ENCODE measurements at regions not wholly inside any gene's neighbourhood (a gene's known extent, or its start where the extent isn't known, plus 50 kb on each side); places are given as distances from the start of the nearest gene placed in this dataset.
"Not testable (repeated sequence)": the region's sequence is repeated elsewhere in the genome, so short reads cannot be mapped to it uniquely, and the experiment has no call there.

GRCh38 chr2:242070726-242071125 lies 201.2 kb downstream of the RTP5 start:
- DNase-seq (ENCODE audit: low read depth); in situ Hi-C loops (cut with HindIII; ENCODE audit: low pct_unique_long_range_greater_than_20kb, low sequenced_read_pairs): not testable (repeated sequence)

GRCh38 chr2:242071377-242071776 lies 201.8 kb downstream of the RTP5 start:
- in situ Hi-C loops (cut with HindIII; ENCODE audit: low pct_unique_long_range_greater_than_20kb, low sequenced_read_pairs); DNase-seq (ENCODE audit: low read depth): not testable (repeated sequence)

- in situ Hi-C loops (cut with HindIII; ENCODE audit: low pct_unique_long_range_greater_than_20kb, low sequenced_read_pairs); DNase-seq (ENCODE audit: low read depth): not testable (repeated sequence)
Observed at GRCh38 chr2:242071936-242072335, 202.4 kb downstream of the RTP5 start.

- in situ Hi-C loops (cut with HindIII; ENCODE audit: low pct_unique_long_range_greater_than_20kb, low sequenced_read_pairs), result no loop called here
- peak; percentile 21 for DNase-seq (ENCODE audit: low read depth)
Observed at GRCh38 chr2:242075168-242075567, 205.6 kb downstream of the RTP5 start.

- in situ Hi-C loops (cut with HindIII; ENCODE audit: low pct_unique_long_range_greater_than_20kb, low sequenced_read_pairs), result no loop called here
- peak; percentile 31 for DNase-seq (ENCODE audit: low read depth)
Observed at GRCh38 chr2:242075696-242076095, 206.2 kb downstream of the RTP5 start.

- DNase-seq (ENCODE audit: low read depth); in situ Hi-C loops (cut with HindIII; ENCODE audit: low pct_unique_long_range_greater_than_20kb, low sequenced_read_pairs): not testable (repeated sequence)
Observed at GRCh38 chr2:242076184-242076583, 206.7 kb downstream of the RTP5 start.

GRCh38 chr2:242078426-242078825 lies 208.9 kb downstream of the RTP5 start:
- DNase-seq (ENCODE audit: low read depth), result peak; percentile 36
- in situ Hi-C loops (cut with HindIII; ENCODE audit: low pct_unique_long_range_greater_than_20kb, low sequenced_read_pairs), result not testable (repeated sequence)

- DNase-seq (ENCODE audit: low read depth); in situ Hi-C loops (cut with HindIII; ENCODE audit: low pct_unique_long_range_greater_than_20kb, low sequenced_read_pairs): not testable (repeated sequence)
Observed at GRCh38 chr2:242079792-242080191, 210.3 kb downstream of the RTP5 start.

GRCh38 chr2:242080575-242081214 lies 211.2 kb downstream of the RTP5 start:
- peak; percentile 58 for DNase-seq (ENCODE audit: low read depth)
- in situ Hi-C loops (cut with HindIII; ENCODE audit: low pct_unique_long_range_greater_than_20kb, low sequenced_read_pairs), result not testable (repeated sequence)

GRCh38 chr2:242084034-242084433 lies 214.5 kb downstream of the RTP5 start:
- in situ Hi-C loops (cut with HindIII; ENCODE audit: low pct_unique_long_range_greater_than_20kb, low sequenced_read_pairs); DNase-seq (ENCODE audit: low read depth): not testable (repeated sequence)

- in situ Hi-C loops (cut with HindIII; ENCODE audit: low pct_unique_long_range_greater_than_20kb, low sequenced_read_pairs), result not testable (repeated sequence)
Observed at GRCh38 chr2:242085024-242085674, 215.6 kb downstream of the RTP5 start.

GRCh38 chr2:242085941-242086621 lies 216.6 kb downstream of the RTP5 start:
- no peak for DNase-seq (ENCODE audit: low read depth)
- in situ Hi-C loops (cut with HindIII; ENCODE audit: low pct_unique_long_range_greater_than_20kb, low sequenced_read_pairs), result no loop called here

More at GRCh38 chr2:242085024-242085674, 215.6 kb downstream of the RTP5 start:
- DNase-seq (ENCODE audit: low read depth), result not testable (repeated sequence)

GRCh38 chr2:242088044-242088443 lies 218.5 kb downstream of the RTP5 start:
- in situ Hi-C loops (cut with HindIII; ENCODE audit: low pct_unique_long_range_greater_than_20kb, low sequenced_read_pairs), result not testable (repeated sequence)
- DNase-seq (ENCODE audit: low read depth), result peak; percentile 37

GRCh38 chr2:242088471-242089212 lies 219.1 kb downstream of the RTP5 start:
- peak; percentile 77 for DNase-seq (ENCODE audit: low read depth)
- in situ Hi-C loops (cut with HindIII; ENCODE audit: low pct_unique_long_range_greater_than_20kb, low sequenced_read_pairs), result no loop called here

- in situ Hi-C loops (cut with HindIII; ENCODE audit: low pct_unique_long_range_greater_than_20kb, low sequenced_read_pairs), result not testable (repeated sequence)
Observed at GRCh38 chr2:242089213-242089549, 219.7 kb downstream of the RTP5 start.

GRCh38 chr2:242097278-242097677 lies 227.7 kb downstream of the RTP5 start:
- DNase-seq (ENCODE audit: low read depth); in situ Hi-C loops (cut with HindIII; ENCODE audit: low pct_unique_long_range_greater_than_20kb, low sequenced_read_pairs): not testable (repeated sequence)

More at GRCh38 chr2:242089213-242089549, 219.7 kb downstream of the RTP5 start:
- DNase-seq (ENCODE audit: low read depth), result not testable (repeated sequence)

- no peak for DNase-seq (ENCODE audit: low read depth)
- in situ Hi-C loops (cut with HindIII; ENCODE audit: low pct_unique_long_range_greater_than_20kb, low sequenced_read_pairs), result no loop called here
Observed at GRCh38 chr2:242098034-242098433, 228.5 kb downstream of the RTP5 start.

GRCh38 chr2:242098445-242099128 lies 229.1 kb downstream of the RTP5 start:
- in situ Hi-C loops (cut with HindIII; ENCODE audit: low pct_unique_long_range_greater_than_20kb, low sequenced_read_pairs), result no loop called here
- no peak for DNase-seq (ENCODE audit: low read depth)
